ENCODE measurements at regions not wholly inside any gene's neighbourhood (a gene's known extent, or its start where the extent isn't known, plus 50 kb on each side); places are given as distances from the start of the nearest gene placed in this dataset.
"Not testable (repeated sequence)": the region's sequence is repeated elsewhere in the genome, so short reads cannot be mapped to it uniquely, and the experiment has no call there.

DNA sequence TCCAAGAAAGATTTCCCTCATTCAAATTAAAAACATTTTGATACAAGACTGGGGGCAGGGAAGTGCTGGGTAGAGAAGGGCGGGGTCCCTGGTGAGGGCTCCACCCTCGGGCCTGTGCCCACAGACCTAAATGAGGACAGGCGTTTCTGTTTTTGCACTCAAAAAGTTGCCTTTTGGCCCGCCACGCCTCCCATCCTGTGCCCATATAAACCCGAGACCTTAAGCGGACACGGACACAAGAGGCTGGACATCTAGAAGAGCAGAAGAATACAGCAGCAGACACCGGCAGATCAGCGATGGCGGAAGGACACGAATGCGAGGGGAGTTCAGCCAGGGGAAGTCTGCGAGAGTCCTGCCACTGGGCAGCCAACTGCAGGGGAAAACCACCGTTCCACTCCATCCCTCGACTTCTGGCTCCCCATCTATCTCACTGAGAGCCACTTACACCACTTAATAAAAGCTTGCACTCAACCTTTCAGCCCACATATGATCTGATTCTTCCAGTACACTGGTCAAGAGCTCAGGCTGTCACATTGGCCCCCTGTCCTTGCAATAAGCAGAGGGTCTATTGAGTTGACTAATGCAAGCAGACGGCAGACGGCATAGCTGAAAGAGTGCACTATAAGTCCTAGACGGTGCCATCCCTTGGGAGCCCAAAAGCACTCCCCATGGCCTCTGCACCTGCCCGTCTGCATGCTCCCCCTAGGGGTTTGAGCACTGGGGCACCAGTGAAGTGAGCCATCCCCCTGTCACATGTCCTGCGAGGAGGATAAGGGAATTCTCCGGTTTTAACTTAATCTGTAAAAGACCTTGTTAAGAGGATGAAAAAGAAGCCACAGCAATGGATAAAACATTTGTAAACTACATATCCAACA is 181.8 kb upstream of the PRSS1 start:
- no peak overlapping the region for H3K4me3 ChIP-seq (ENCODE audit: control insufficient read depth, low read depth, low read length)
- no peak for DNase-seq (ENCODE audit: low read depth)
- TF ChIP-seq, protein P1, sequence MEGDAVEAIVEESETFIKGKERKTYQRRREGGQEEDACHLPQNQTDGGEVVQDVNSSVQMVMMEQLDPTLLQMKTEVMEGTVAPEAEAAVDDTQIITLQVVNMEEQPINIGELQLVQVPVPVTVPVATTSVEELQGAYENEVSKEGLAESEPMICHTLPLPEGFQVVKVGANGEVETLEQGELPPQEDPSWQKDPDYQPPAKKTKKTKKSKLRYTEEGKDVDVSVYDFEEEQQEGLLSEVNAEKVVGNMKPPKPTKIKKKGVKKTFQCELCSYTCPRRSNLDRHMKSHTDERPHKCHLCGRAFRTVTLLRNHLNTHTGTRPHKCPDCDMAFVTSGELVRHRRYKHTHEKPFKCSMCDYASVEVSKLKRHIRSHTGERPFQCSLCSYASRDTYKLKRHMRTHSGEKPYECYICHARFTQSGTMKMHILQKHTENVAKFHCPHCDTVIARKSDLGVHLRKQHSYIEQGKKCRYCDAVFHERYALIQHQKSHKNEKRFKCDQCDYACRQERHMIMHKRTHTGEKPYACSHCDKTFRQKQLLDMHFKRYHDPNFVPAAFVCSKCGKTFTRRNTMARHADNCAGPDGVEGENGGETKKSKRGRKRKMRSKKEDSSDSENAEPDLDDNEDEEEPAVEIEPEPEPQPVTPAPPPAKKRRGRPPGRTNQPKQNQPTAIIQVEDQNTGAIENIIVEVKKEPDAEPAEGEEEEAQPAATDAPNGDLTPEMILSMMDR (IDR thresholded peaks at IDR 0.05; ENCODE audit: control insufficient read depth, insufficient read depth, low read depth, low read length, missing control alignments): no peak

DNA sequence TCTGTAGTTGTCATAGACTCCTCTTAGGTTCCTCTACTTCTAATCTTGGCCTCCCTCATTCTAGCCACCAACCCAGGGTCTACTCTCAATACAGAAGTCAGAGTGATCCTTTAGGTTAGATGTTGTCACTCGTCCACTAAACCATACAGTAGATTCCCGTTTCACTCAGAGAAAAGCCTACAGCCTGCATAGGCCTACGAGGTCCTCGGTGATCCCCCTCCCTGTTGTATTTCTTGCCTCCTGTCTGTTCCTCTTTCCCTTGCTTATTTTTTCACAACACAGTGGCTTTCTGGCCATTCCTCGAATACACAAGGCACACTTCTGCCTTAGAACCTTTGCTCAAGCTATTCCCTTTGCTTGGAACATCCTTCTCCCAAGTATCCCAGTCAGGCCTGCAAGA is 183.0 kb upstream of the PRSS1 start:
- no peak overlapping the region for H3K4me3 ChIP-seq (ENCODE audit: control insufficient read depth, low read depth, low read length)
- no peak for DNase-seq (ENCODE audit: low read depth)
- TF ChIP-seq, protein P1 (IDR thresholded peaks at IDR 0.05; ENCODE audit: control insufficient read depth, insufficient read depth, low read depth, low read length, missing control alignments): no peak

DNA sequence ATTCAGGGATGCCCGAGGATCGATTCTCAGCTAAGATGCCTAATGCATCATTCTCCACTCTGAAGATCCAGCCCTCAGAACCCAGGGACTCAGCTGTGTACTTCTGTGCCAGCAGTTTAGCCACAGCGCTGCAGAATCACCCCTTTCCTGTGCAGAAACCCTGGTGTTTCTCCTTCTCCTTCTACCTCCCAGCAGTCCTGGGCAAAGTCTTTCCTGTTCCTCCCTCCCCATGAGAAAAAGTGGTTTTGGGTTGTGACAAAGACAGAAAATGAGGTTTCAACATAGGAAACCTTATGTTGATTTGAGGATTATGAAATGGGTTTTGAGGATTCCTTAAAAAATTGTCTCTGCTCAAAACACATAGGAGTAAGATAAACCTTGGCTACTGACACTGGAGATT is 185.1 kb upstream of the PRSS1 start:
- not testable (repeated sequence) for H3K4me3 ChIP-seq (ENCODE audit: control insufficient read depth, low read depth, low read length); DNase-seq (ENCODE audit: low read depth)

DNA sequence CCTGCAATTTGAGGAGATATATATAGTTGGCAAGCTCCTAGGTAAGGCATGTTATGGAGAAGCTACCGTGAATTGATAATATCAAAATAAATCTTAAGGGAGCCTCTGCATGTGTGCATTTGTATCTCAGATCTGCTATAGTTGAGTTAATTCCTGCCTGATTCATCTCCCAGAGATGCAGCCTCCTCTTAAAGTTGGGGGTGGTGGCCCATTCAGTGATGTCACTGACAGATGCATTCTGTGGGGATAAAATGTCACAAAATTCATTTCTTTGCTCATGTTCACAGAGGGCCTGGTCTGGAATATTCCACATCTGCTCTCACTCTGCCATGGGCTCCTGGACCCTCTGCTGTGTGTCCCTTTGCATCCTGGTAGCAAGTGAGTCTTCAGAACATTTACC is 185.8 kb upstream of the PRSS1 start:
- DNase-seq (ENCODE audit: low read depth): no peak
- no peak overlapping the region for H3K4me3 ChIP-seq (ENCODE audit: control insufficient read depth, low read depth, low read length)
- TF ChIP-seq, protein P1 (IDR thresholded peaks at IDR 0.05; ENCODE audit: control insufficient read depth, insufficient read depth, low read depth, low read length, missing control alignments): no peak

DNA sequence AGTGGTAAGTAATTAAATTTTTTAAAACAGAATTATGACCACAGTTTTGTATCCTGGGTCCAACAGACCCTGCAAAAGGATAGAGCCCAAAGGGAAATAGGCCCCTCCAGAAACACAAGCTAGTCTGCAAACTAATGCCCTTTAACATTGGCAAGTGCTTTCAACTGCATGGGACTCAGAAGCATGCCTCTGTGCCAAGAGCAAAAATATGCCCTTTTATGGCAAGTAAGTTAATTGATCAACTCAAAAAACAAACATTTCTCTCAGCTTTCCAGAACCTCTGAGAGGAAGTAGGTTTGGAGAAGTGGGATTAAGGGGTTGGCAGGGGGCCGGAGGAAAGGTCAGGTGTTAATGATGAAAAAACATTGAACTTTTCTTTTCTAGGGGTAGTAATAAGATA is 186.6 kb upstream of the PRSS1 start:
- H3K4me3 ChIP-seq (ENCODE audit: control insufficient read depth, low read depth, low read length): no peak overlapping the region
- TF ChIP-seq, protein P1 (IDR thresholded peaks at IDR 0.05; ENCODE audit: control insufficient read depth, insufficient read depth, low read depth, low read length, missing control alignments): no peak
- DNase-seq (ENCODE audit: low read depth): no peak

DNA sequence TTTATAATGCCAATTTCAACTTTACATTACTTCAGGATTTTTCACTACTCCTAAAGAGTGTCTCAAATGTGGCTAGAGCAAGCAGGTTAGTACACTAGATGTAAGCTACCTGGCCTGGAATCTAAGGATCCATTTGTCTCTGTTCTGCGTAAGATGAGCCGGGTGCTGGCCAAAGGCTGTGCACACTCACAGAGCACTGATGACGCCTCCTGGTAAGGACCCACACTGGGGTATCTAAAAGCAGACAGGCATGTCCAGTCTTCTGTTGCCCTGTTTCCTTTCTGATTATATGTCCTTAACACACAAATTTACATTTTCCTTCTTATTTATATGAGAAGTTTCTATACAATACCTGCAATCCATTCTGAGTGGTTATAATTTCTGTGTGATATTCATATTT is 187.9 kb upstream of the PRSS1 start:
- not testable (repeated sequence) for H3K4me3 ChIP-seq (ENCODE audit: control insufficient read depth, low read depth, low read length); DNase-seq (ENCODE audit: low read depth)

DNA sequence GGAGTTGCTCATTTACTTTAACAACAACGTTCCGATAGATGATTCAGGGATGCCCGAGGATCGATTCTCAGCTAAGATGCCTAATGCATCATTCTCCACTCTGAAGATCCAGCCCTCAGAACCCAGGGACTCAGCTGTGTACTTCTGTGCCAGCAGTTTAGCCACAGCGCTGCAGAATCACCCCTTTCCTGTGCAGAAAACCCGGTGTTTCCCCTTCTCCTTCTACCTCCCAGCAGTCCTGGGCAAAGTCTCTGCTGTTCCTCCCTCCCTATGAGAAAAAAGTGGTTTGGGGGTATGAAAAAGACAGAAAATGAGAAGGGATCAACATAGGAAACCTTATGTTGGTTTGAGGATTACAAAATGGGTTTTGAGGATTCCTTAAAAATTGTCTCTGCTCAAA is 188.5 kb upstream of the PRSS1 start:
- DNase-seq (ENCODE audit: low read depth); H3K4me3 ChIP-seq (ENCODE audit: control insufficient read depth, low read depth, low read length): not testable (repeated sequence)

DNA sequence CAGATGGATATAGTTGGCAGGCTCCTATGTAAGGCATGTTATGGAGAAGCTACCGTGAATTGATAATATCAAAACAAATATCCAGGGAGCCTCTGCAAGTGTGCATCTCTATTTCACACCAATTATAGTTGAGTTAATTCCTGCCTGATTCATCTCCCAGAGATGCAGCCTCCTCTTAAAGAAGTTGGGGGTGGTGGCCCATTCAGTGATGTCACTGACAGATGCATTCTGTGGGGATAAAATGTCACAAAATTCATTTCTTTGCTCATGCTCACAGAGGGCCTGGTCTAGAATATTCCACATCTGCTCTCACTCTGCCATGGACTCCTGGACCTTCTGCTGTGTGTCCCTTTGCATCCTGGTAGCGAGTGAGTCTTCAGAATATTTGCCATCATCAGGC is 189.1 kb upstream of the PRSS1 start:
- TF ChIP-seq, protein P1 (IDR thresholded peaks at IDR 0.05; ENCODE audit: control insufficient read depth, insufficient read depth, low read depth, low read length, missing control alignments): no peak
- no peak for DNase-seq (ENCODE audit: low read depth)
- H3K4me3 ChIP-seq (ENCODE audit: control insufficient read depth, low read depth, low read length): no peak overlapping the region
